ENCODE measurements at regions not wholly inside any gene's neighbourhood (a gene's known extent, or its start where the extent isn't known, plus 50 kb on each side); places are given as distances from the start of the nearest gene placed in this dataset.

- Histone ChIP-seq H3K4me2 (ENCODE audit: low read depth, low read length) (no peak overlapping the region; the same call in 1 of the 2 replicates), H3K27ac (ENCODE audit: extremely low read length, insufficient read depth, low read length) (no peak overlapping the region), H3K9ac (ENCODE audit: insufficient read depth, low read depth, low read length) (no peak overlapping the region), H3K4me3 (replicated peaks in 1 of 3; ENCODE audit: insufficient read depth in 1 of 3, low read depth in 2 of 3, low read length in 3 of 3) (no peak overlapping the region), H3K4me1 (ENCODE audit: insufficient read depth, low read length) (peaks cover 21% of the 10 kb centered on the region), H3K36me3 (replicated peaks in 1 of 2; ENCODE audit: control insufficient read depth in 1 of 2, insufficient read depth in 2 of 2, low read length in 2 of 2) (no peaks in the 10 kb centered on the region), H3K9me3 (ENCODE audit: low read length) (no peaks in the 10 kb centered on the region), H3K27me3 (ENCODE audit: control insufficient read depth in 1 of 2, insufficient read depth in 2 of 2, low read length in 2 of 2) (no peaks in the 10 kb centered on the region; a peak in 1 of 5 replicates), H4K20me1 (ENCODE audit: insufficient read depth, low read length) (no peaks in the 10 kb centered on the region), H2AFZ (ENCODE audit: low read length) (no peak overlapping the region), H3K79me2 (ENCODE audit: insufficient read depth, low read length) (no peaks in the 10 kb centered on the region)
- ChIA-PET CTCF (ENCODE audit: low intra/inter-chr PET ratio, low total read pairs) (no interaction called here), POLR2A (no interaction called here)
- 14% methylated on average over 1 of the region's 1 CpG for WGBS (ENCODE audit: low lambda C conversion rate)
- DNase-seq (ENCODE audit: low spot score) (no peak), ATAC-seq (no peak), FAIRE-seq (no peak)
- BruUV-seq (replicated peaks) = no TSS peak
- in situ Hi-C loops (cut with HindIII; ENCODE audit: extremely low pct_ligation_motif_present, low pct_unique_long_range_greater_than_20kb) (no loop called here), intact Hi-C loops (cut with micrococcal nuclease; ENCODE audit: unreplicated experiment) (no loop called here)
- no peak for TF ChIP-seq HNF1A (IDR thresholded peaks at IDR 0.05; ENCODE audit: low read depth)
- no peak for TF ChIP-seq HNF1A (CRISPR knock-in tag; IDR thresholded peaks at IDR 0.05; ENCODE audit: borderline replicate concordance)
- TF ChIP-seq RARA (CRISPR knock-in tag; IDR thresholded peaks at IDR 0.05) = peak; percentile 75
- no peak for TF ChIP-seq FOXK1 (CRISPR knock-in tag; IDR thresholded peaks at IDR 0.05; ENCODE audit: borderline replicate concordance, low read depth)
- TF ChIP-seq STAT6 (CRISPR knock-in tag; IDR thresholded peaks at IDR 0.05; ENCODE audit: borderline replicate concordance) = no peak
- TF ChIP-seq ZNF281 (CRISPR knock-in tag; IDR thresholded peaks at IDR 0.05; ENCODE audit: borderline replicate concordance) = peak; percentile 68; the same call in 1 of the 2 replicates
- TF ChIP-seq ZNF564 (CRISPR knock-in tag; IDR thresholded peaks at IDR 0.05) = peak; percentile 40; the same call in 1 of the 2 replicates
- TF ChIP-seq DR1 (CRISPR knock-in tag; IDR thresholded peaks at IDR 0.05) = no peak
- no peak for TF ChIP-seq RXRB (CRISPR knock-in tag; IDR thresholded peaks at IDR 0.05; ENCODE audit: borderline replicate concordance)
- 0 out of 2 replicates have a peak, but pooled peaks have one; percentile 20 for TF ChIP-seq PAXIP1 (CRISPR knock-in tag; conservative IDR thresholded peaks at IDR 0.05)
These were observed 114.4 kb downstream of the AHR start for GRCh38 chr7:17412883-17413282.

Measured in HepG2 (cell line).